Ovary (tissue), 7 donors: ENCODE measurements at regions not wholly inside any gene's neighbourhood (a gene's known extent, or its start where the extent isn't known, plus 50 kb on each side); places are given as distances from the start of the nearest gene placed in this dataset.

Source experiments
- DNase-seq, 5 donors: peaks; one replicate each; pipeline ENCODE4 v3.0.0-alpha.2; 2019 to 2020
- H3K27ac ChIP-seq, 2 donors: fragments of 200-600 bp; one replicate each; pipeline versions ENCODE4 v1.5.1 to v1.8.0; 2019 to 2022
- H3K27me3 ChIP-seq: fragments of 200-600 bp; one replicate; pipeline ENCODE4 v1.8.0; 2022
- H3K36me3 ChIP-seq: fragments of 200-600 bp; sonication (generic); one replicate; pipeline ENCODE4 v1.5.1; 2019
- H3K4me1 ChIP-seq: one replicate; pipeline ENCODE4 v1.8.1; 2013; ENCODE audit warnings: mild to moderate bottlenecking, moderate library complexity; ENCODE audit not compliant: insufficient read depth
- H3K4me3 ChIP-seq: fragments of 200-600 bp; sonication (generic); one replicate; pipeline ENCODE4 v1.5.1; 2017
- H3K9me3 ChIP-seq, 2 donors: fragments of 200-600 bp in 1 of 2; sonication (generic) in 1 of 2; one replicate each; pipeline versions ENCODE4 v1.5.1 to v1.8.1; 2013 to 2019; ENCODE audit warnings: mild to moderate bottlenecking in 1 of 2, moderate library complexity in 1 of 2
- CTCF ChIP-seq, 3 donors: fragments of 450-650 bp in 2 of 3; fragments of 200-600 bp in 1 of 3; IDR thresholded peaks; one replicate each; pipeline versions ENCODE4 v1.5.1 to v1.8.0; 2016 to 2022; ENCODE audit warnings: antibody characterized with exemption in 3 of 3, mild to moderate bottlenecking in 1 of 3
- EP300 ChIP-seq: sonication (generic); formaldehyde crosslinking; IDR thresholded peaks from one replicate; pipeline ENCODE4 v1.6.1; 2017; ENCODE audit warnings: antibody characterized with exemption
- POLR2A ChIP-seq: fragments of 450-650 bp; IDR thresholded peaks from one replicate; pipeline ENCODE4 v1.6.1; 2017; ENCODE audit warnings: antibody characterized with exemption, mild to moderate bottlenecking, moderate library complexity
- WGBS, 3 donors: extraction: QIAGEN DNeasy Blood & Tissue Kit in 1 of 3; methylation state at CpG; one replicate each; pipeline versions ENCODE4 v1.1.5 to v1.1.7; 2013 to 2017; 5-methylcytosine and 5-hydroxymethylcytosine counted together
- intact Hi-C, 4 donors: fragments of 100-400 bp; cut with DNase I; formaldehyde crosslinking; loops; one replicate each; pipeline versions ENCODE4 v1.11.0 to v1.15.1; 2022 to 2023
- donor health status: DM: no; HTN: no; CAD: no; lungs with moderate emphysema.
- donor health status: DM: no; HTN: no; CAD: no.
- donor health status: Bipolar disorder and iron deficiency.
- donor health status: DM: no; HTN: no; CAD: no.
- donor health status: DM: yes; HTN: yes; CAD: no.

GRCh38 chr4:91829531-91829930, 474.2 kb upstream of the GRID2 start:
- intact Hi-C loops = no loop called here
- TF ChIP-seq CTCF (IDR thresholded peaks at IDR 0.05) (no peak), POLR2A (no peak), EP300 (no peak)
- no peaks in the 10 kb centered on the region for H3K4me1 ChIP-seq
- no peaks in the 10 kb centered on the region for H3K36me3 ChIP-seq
- 91 to 97% (median 91%) methylated on average over 1 of the region's 1 CpG for WGBS, 3 donors
- H3K9me3 ChIP-seq = peaks cover 0 to 3% of the 10 kb centered on the region in 2 donors
- no peaks in the 10 kb centered on the region for H3K27me3 ChIP-seq
- no peak for DNase-seq
- H3K4me3 ChIP-seq = no peak overlapping the region
- no peak overlapping the region for H3K27ac ChIP-seq

GRCh38 chr4:91830681-91831395, 472.9 kb upstream of the GRID2 start:
- intact Hi-C loops = no loop called here
- TF ChIP-seq CTCF (IDR thresholded peaks at IDR 0.05) = no peak
- TF ChIP-seq POLR2A = no peak
- TF ChIP-seq EP300 = no peak
- no peak for DNase-seq
- no peak overlapping the region for H3K27ac ChIP-seq
- H3K4me1 ChIP-seq = no peaks in the 10 kb centered on the region
- no peaks in the 10 kb centered on the region for H3K27me3 ChIP-seq
- 93 to 96% (median 93%) methylated on average over 4 of the region's 4 CpGs for WGBS, 3 donors
- no peak overlapping the region for H3K4me3 ChIP-seq
- no peaks in the 10 kb centered on the region for H3K36me3 ChIP-seq
- H3K9me3 ChIP-seq = peaks cover 0 to 3% of the 10 kb centered on the region in 2 donors

DNA sequence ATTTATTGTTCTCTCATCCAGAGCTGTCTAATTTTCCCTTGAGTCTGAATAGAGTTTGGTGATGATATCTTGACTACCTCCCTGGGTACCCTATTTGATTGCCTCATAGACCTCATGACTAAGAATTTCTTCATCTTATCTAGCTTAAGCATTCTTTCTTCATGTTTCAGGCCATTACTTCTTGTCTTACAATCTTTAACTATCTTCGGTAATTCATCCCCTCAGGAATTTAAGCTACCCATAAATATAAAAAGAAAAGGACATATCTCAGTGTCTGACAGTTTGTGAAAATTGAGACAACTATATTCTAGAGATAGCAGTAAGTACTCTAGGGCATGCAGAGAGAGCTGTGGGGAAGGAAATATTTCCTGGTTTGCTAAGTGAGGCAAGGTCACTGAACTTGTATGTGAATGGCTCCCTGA, 466.1 kb upstream of the GRID2 start:
- Histone ChIP-seq H3K36me3 (no peaks in the 10 kb centered on the region), H3K27me3 (no peaks in the 10 kb centered on the region), H3K9me3 (peaks cover 0 to 3% of the 10 kb centered on the region in 2 donors), H3K4me1 (no peaks in the 10 kb centered on the region), H3K27ac (no peak overlapping the region), H3K4me3 (no peak overlapping the region)
- TF ChIP-seq EP300 = no peak
- TF ChIP-seq POLR2A = no peak
- TF ChIP-seq CTCF (IDR thresholded peaks at IDR 0.05) = no peak
- intact Hi-C loops = no loop called here
- 23 to 30% (median 24%) methylated on average over 1 of the region's 1 CpG for WGBS, 3 donors
- DNase-seq = no peak

DNA sequence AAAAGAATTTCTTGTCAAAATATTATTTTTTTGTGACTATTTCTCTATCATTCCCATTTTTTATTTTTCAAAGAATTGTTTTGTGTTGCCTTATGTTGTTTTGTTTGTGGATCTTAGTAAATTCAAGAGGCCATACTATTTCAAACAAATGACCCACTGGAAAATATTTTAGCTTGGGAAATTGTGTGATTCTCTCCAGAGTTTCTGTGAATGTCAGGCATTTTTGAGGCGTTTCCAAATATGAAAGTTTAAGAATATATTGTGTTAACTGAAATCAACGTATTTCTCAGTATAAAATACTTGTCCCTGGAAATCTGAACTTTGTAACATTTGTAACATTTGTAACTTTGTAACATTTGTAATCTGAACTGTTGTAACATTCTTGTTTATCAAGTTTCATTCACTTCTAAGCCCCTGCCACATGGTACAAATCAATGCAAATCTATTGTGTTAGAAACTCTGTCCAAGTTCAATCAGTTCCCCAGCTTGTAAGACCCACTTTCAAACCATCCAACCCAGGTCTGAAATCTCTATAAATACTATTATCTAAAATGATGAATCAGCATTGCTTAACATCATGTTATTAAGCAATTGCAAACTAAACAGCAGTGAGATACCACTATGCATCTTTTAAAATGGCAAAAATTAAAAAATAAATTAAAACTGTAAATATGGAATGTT, 465.4 kb upstream of the GRID2 start:
- H3K9me3 ChIP-seq = peaks cover 0 to 3% of the 10 kb centered on the region in 2 donors
- H3K27me3 ChIP-seq = no peaks in the 10 kb centered on the region
- no peaks in the 10 kb centered on the region for H3K36me3 ChIP-seq
- 25 to 38% (median 36%) methylated on average over 2 of the region's 2 CpGs for WGBS, 3 donors
- no peak overlapping the region for H3K4me3 ChIP-seq
- no peak for TF ChIP-seq EP300
- TF ChIP-seq POLR2A = no peak
- TF ChIP-seq CTCF (IDR thresholded peaks at IDR 0.05) = no peak
- no peaks in the 10 kb centered on the region for H3K4me1 ChIP-seq
- intact Hi-C loops = no loop called here
- H3K27ac ChIP-seq = no peak overlapping the region
- no peak for DNase-seq
